Naive thymus-derived CD4-positive, alpha-beta T cell (primary cell): ENCODE measurements at regions not wholly inside any gene's neighbourhood (a gene's known extent, or its start where the extent isn't known, plus 50 kb on each side); places are given as distances from the start of the nearest gene placed in this dataset.
"Not testable (repeated sequence)": the region's sequence is repeated elsewhere in the genome, so short reads cannot be mapped to it uniquely, and the experiment has no call there.

ENCODE experiments used
- ATAC-seq: fragments of 150-1000 bp; cut with Tn5 transposase; 2 replicates; pipeline ENCODE4 v1.10.0; 2021; ENCODE audit warnings: mild to moderate bottlenecking, moderate library complexity
- CTCF ChIA-PET: fragments of 350-600 bp; sonication (Branson Sonifier 250); formaldehyde crosslinking; loops from one replicate; lab custom pipeline; 2021; ENCODE audit warnings: antibody characterized with exemption; lab: Charles Lee
- POLR2A ChIA-PET: fragments of 350-600 bp; sonication (Branson Sonifier 250); formaldehyde crosslinking; loops from one replicate; lab custom pipeline; 2021; ENCODE audit warnings: antibody characterized with exemption, inconsistent platforms; lab: Charles Lee
- DNase-seq, 9 donors: peaks; one replicate each; pipeline versions ENCODE4 v3.0.0 to v3.0.0-alpha.2; 2020 to 2022; ENCODE audit warnings: mixed read lengths in 1 of 9
- H3K27ac ChIP-seq: one replicate; pipeline ENCODE4 v1.7.0; 2013; ENCODE audit warnings: mild to moderate bottlenecking, low read depth, low read length, moderate library complexity
- H3K27me3 ChIP-seq, 2 donors: one replicate each; pipeline ENCODE4 v1.7.0; 2013; ENCODE audit warnings: low read length in 2 of 2, mild to moderate bottlenecking in 2 of 2, moderate library complexity in 2 of 2; ENCODE audit not compliant: control insufficient read depth in 2 of 2, insufficient read depth in 2 of 2
- H3K36me3 ChIP-seq, 3 experiments: 1 replicate in 2 of 3; 2 replicates in 1 of 3; pipeline ENCODE4 v1.7.0; 2013; ENCODE audit warnings: low read length in 3 of 3, mild to moderate bottlenecking in 3 of 3, moderate library complexity in 1 of 3; ENCODE audit not compliant: insufficient read depth in 3 of 3, control insufficient read depth in 2 of 3
- H3K4me1 ChIP-seq, 2 donors: one replicate each; pipeline ENCODE4 v1.7.0; 2013; ENCODE audit warnings: low read length in 2 of 2, mild to moderate bottlenecking in 2 of 2, moderate library complexity in 1 of 2; ENCODE audit not compliant: control insufficient read depth in 2 of 2, insufficient read depth in 2 of 2
- H3K4me3 ChIP-seq: 2 replicates; pipeline ENCODE4 v1.7.0; 2013; ENCODE audit warnings: mild to moderate bottlenecking, low read length
- H3K9me3 ChIP-seq, 3 experiments: 1 replicate in 2 of 3; 2 replicates in 1 of 3; pipeline ENCODE4 v1.7.0; 2013; ENCODE audit warnings: low read length in 3 of 3; ENCODE audit not compliant: control insufficient read depth in 2 of 3
- H3K27ac Mint-ChIP-seq, 9 donors: one replicate each; pipeline ENCODE4 v1.8.0; 2020 to 2022; ENCODE audit warnings: mixed read lengths in 9 of 9, mild to moderate bottlenecking in 8 of 9, moderate library complexity in 5 of 9, inconsistent platforms in 2 of 9
- H3K27me3 Mint-ChIP-seq, 5 donors: one replicate each; pipeline ENCODE4 v1.8.0; 2021 to 2022; ENCODE audit warnings: mixed read lengths in 5 of 5, mild to moderate bottlenecking in 1 of 5
- H3K36me3 Mint-ChIP-seq, 5 donors: one replicate each; pipeline ENCODE4 v1.8.0; 2020 to 2022; ENCODE audit warnings: mixed read lengths in 5 of 5, mild to moderate bottlenecking in 3 of 5, inconsistent platforms in 1 of 5
- H3K4me1 Mint-ChIP-seq, 7 donors: one replicate each; pipeline ENCODE4 v1.8.0; 2020 to 2022; ENCODE audit warnings: mixed read lengths in 7 of 7, mild to moderate bottlenecking in 3 of 7, inconsistent platforms in 1 of 7
- H3K4me3 Mint-ChIP-seq, 10 donors: one replicate each; pipeline ENCODE4 v1.8.0; 2020 to 2022; ENCODE audit warnings: mild to moderate bottlenecking in 10 of 10, mixed read lengths in 10 of 10, moderate library complexity in 6 of 10, inconsistent platforms in 2 of 10
- H3K9me3 Mint-ChIP-seq, 11 donors: one replicate each; pipeline ENCODE4 v1.8.0; 2020 to 2022; ENCODE audit warnings: mixed read lengths in 11 of 11, mild to moderate bottlenecking in 4 of 11, inconsistent platforms in 1 of 11, moderate library complexity in 1 of 11
- intact Hi-C, 2 donors: fragments of 100-400 bp; cut with micrococcal nuclease; formaldehyde crosslinking; loops; one replicate each; pipeline ENCODE4 v1.15.1; 2023

GRCh38 chr2:13515254-13515653, 798.5 kb downstream of the TRIB2 start:
- H3K36me3 ChIP-seq, result no peaks in the 10 kb centered on the region
- peaks cover 0 to 4% (median 0%) of the 10 kb centered on the region in 3 experiments for H3K9me3 ChIP-seq
- DNase-seq (no peak), ATAC-seq (no peak)
- H3K4me3 ChIP-seq, result no peak overlapping the region
- Mint-ChIP-seq H3K36me3 (no peaks in the 10 kb centered on the region), H3K27ac (no peak overlapping the region), H3K27me3 (no peaks in the 10 kb centered on the region), H3K9me3 (peaks cover 0 to 7% (median 4%) of the 10 kb centered on the region in 11 donors), H3K4me3 (no peak overlapping the region), H3K4me1 (no peaks in the 10 kb centered on the region)
- CTCF ChIA-PET, result no interaction called here
- POLR2A ChIA-PET, result no interaction called here
- H3K27ac ChIP-seq, result no peak overlapping the region
- H3K27me3 ChIP-seq, result no peaks in the 10 kb centered on the region
- H3K4me1 ChIP-seq, result no peaks in the 10 kb centered on the region
- intact Hi-C loops, result no loop called here

DNA sequence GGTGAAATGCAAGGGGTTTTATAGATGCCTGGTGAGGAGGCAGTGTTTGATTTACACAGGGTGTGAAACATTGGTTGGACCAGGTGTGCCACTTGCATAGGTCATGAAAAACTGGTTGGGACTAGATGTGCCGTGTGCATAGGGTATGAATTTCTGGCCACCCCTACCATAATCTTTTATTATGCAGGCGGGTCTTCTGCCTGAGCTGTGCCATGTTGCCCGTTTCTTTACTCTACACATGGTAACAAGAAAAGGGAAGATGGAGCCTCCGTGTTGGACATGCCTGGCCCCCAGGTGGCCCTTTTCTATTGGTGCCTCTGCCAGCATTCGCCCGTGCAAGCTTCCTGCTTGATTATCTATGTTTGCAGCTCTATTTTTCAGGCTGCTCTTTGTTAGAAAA, 805.4 kb downstream of the TRIB2 start:
- Histone ChIP-seq H3K4me3 (no peak overlapping the region), H3K4me1 (no peaks in the 10 kb centered on the region), H3K27me3 (no peaks in the 10 kb centered on the region), H3K36me3 (no peaks in the 10 kb centered on the region), H3K27ac (no peak overlapping the region), H3K9me3 (no peaks in the 10 kb centered on the region)
- DNase-seq, result no peak
- ChIA-PET POLR2A (no interaction called here), CTCF (no interaction called here)
- no peaks in the 10 kb centered on the region for H3K4me1 Mint-ChIP-seq
- intact Hi-C loops, result no loop called here
- no peaks in the 10 kb centered on the region for H3K27me3 Mint-ChIP-seq
- no peak for ATAC-seq
- no peak overlapping the region for H3K27ac Mint-ChIP-seq
- peaks cover 0 to 7% (median 0%) of the 10 kb centered on the region in 11 donors for H3K9me3 Mint-ChIP-seq
- H3K4me3 Mint-ChIP-seq, result no peak overlapping the region
- H3K36me3 Mint-ChIP-seq, result no peaks in the 10 kb centered on the region

DNA sequence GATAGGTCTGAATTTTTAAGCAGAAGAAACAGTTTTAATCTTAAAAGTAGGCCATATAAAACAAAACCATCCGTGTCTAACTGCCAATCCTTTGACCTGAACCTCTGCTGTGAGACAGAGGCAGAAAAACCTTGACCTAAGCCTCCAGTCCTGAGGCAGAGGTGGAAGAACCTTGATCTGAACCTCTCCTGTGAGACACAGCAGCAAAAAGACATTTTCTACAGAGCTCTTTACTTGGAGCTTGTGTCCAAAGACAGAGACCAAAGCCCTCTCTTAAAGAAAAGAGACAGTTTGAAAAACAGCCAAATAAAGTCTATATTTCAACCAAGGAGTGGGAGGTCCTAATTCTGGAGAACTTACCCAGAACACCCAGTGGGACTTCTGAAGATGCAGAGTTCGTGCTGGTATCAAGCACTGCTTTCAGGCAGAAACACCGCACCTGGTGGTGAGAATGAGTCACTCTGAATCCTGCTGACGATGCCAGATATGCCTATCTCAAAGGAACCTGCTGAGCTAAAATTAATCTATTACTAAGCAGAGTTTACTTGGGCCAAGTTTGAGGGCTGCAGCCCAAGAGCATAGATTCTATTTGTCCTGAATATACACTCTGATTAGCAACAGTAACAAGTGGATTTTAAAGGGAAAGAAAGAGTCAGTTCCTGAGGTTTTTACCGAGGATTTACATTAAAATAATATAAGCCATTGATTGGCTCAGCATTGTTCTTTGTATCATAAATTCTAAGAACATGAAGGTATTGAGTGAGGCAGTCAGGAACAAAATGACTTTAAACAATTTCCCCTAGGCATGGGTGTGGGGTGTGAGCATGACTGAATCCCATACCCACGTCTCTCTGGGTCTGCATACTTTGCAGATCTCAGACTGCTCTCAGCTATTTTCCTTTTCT, 806.4 kb downstream of the TRIB2 start:
- no peak overlapping the region for H3K27ac Mint-ChIP-seq
- intact Hi-C loops, result no loop called here
- POLR2A ChIA-PET, result no interaction called here

DNA sequence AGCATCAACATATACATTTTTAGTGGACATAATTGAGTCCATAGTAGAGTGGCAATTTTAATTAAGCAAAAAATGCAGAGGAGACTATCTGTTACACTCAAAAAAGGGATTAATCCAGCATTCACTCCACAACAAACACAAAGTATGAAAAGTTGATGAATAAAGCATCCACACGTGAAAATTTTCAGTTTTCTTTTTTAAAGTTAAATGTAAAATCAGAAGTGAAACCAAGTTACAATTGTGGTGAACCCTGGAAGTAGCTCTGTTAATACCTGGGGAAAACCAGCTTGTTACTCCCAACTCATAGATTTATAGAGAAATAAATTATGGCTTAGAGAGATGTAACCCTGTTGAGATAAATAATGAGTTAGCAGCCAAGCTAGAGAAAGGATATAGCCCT, 807.8 kb downstream of the TRIB2 start:
- Mint-ChIP-seq H3K9me3 (peaks cover 0 to 6% (median 0%) of the 10 kb centered on the region in 11 donors), H3K27ac (no peak overlapping the region), H3K27me3 (no peaks in the 10 kb centered on the region), H3K4me3 (no peak overlapping the region), H3K4me1 (no peaks in the 10 kb centered on the region), H3K36me3 (no peaks in the 10 kb centered on the region)
- Histone ChIP-seq H3K27ac (no peak overlapping the region), H3K4me1 (no peaks in the 10 kb centered on the region), H3K4me3 (no peak overlapping the region), H3K36me3 (no peaks in the 10 kb centered on the region), H3K27me3 (no peaks in the 10 kb centered on the region), H3K9me3 (no peaks in the 10 kb centered on the region)
- DNase-seq, result no peak
- no peak for ATAC-seq
- ChIA-PET CTCF (no interaction called here), POLR2A (no interaction called here)
- intact Hi-C loops, result no loop called here

More for the DNA sequence above, 806.4 kb downstream of the TRIB2 start:
- peaks cover 0 to 7% (median 0%) of the 10 kb centered on the region in 11 donors for H3K9me3 Mint-ChIP-seq
- CTCF ChIA-PET, result no interaction called here
- no peaks in the 10 kb centered on the region for H3K27me3 ChIP-seq
- H3K4me1 Mint-ChIP-seq, result no peaks in the 10 kb centered on the region
- ATAC-seq (no peak), DNase-seq (no peak)
- H3K27me3 Mint-ChIP-seq, result no peaks in the 10 kb centered on the region
- no peaks in the 10 kb centered on the region for H3K36me3 Mint-ChIP-seq
- H3K27ac ChIP-seq, result no peak overlapping the region
- no peaks in the 10 kb centered on the region for H3K9me3 ChIP-seq
- H3K4me1 ChIP-seq, result no peaks in the 10 kb centered on the region
- H3K36me3 ChIP-seq, result no peaks in the 10 kb centered on the region
- no peak overlapping the region for H3K4me3 ChIP-seq
- no peak overlapping the region for H3K4me3 Mint-ChIP-seq

DNA sequence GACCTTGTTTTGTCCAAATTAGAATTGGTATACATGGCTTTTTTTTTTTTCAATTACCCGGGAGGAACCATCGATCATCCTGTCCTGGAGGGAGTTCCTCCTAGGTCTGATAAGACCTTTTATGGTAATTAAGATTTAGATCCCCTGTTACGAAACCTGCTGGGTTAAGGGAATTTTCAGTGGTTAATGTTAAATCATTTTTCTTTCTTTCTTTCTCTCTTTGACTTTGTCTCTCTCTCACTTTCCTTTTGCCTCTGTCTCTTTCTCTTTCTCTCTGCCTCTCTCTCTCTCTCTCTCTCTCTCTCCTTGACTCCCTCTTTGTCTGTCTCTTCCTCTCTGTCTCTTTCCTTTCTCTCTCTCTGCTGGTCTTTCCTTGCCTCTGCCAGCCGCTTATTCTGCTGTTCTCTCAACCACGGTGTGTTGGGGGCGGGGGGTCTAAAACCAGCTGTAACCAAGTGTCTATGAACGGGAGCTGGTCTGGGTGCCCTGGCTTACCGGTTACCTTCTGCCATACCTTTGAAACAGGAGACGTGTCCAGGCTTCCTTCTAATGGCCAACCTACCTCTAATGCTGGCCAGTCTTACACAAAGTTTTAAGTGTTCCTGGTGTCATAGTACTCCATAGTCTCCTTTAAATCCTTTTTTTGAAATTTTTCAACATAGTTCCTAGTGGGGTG, 815.1 kb downstream of the TRIB2 start:
- H3K27ac Mint-ChIP-seq, POLR2A ChIA-PET, H3K36me3 Mint-ChIP-seq, H3K27me3 ChIP-seq, CTCF ChIA-PET, H3K4me1 ChIP-seq, intact Hi-C loops, H3K4me3 ChIP-seq, H3K4me3 Mint-ChIP-seq, H3K27me3 Mint-ChIP-seq, H3K36me3 ChIP-seq, H3K27ac ChIP-seq, ATAC-seq, H3K9me3 ChIP-seq, DNase-seq, H3K4me1 Mint-ChIP-seq: not testable (repeated sequence)
- peaks cover 0 to 11% (median 4%) of the 10 kb centered on the region in 11 donors for H3K9me3 Mint-ChIP-seq

DNA sequence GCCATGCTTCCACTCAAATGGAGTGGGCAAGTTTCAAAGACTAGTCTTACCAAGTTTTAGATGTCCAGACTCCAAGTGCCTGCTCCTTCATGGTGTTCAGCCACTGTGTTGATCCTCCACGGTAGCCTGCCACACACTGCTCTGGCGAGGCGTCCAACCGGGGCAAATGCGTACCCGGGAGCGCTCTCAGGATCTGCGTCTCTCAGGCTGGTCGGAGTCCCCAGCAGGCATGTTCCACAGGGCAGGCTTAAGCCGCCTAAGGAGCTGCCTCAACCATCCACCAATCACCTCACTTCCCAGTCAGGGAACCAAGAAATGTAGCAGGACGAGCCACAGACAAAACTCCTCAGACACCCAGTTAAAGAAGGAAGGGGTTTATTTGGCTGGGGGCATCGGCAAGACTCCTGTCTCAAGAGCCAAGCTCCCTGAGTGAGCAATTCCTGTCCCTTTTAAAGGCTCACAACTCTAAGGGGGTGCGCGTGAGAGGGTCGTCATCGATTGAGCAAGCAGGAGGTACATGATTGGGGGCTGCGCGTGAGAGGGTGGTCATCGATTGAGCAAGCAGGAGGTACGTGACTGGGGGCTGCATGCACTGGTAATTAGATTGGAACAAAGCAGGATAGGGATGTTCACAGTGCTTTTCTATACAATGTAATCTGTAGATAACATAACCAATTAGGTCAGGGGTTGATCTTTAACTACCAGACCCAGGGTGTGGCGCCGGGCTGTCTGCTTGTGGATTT, 816.2 kb downstream of the TRIB2 start:
- H3K4me1 ChIP-seq, ATAC-seq, intact Hi-C loops, H3K36me3 Mint-ChIP-seq, H3K4me3 ChIP-seq, H3K36me3 ChIP-seq, H3K4me3 Mint-ChIP-seq, H3K9me3 ChIP-seq, H3K27me3 ChIP-seq, H3K27ac ChIP-seq, CTCF ChIA-PET, H3K27me3 Mint-ChIP-seq, H3K4me1 Mint-ChIP-seq, POLR2A ChIA-PET, DNase-seq, H3K27ac Mint-ChIP-seq: not testable (repeated sequence)
- H3K9me3 Mint-ChIP-seq, result peaks cover 0 to 11% (median 4%) of the 10 kb centered on the region in 11 donors
